IgD-negative memory B cell (primary cell): ENCODE measurements at regions not wholly inside any gene's neighbourhood (a gene's known extent, or its start where the extent isn't known, plus 50 kb on each side); places are given as distances from the start of the nearest gene placed in this dataset.

ENCODE experiments used
- H3K27ac Mint-ChIP-seq, 3 donors: one replicate each; pipeline ENCODE4 v1.8.0; 2020 to 2022; ENCODE audit warnings: mild to moderate bottlenecking in 3 of 3, mixed read lengths in 3 of 3, moderate library complexity in 1 of 3
- H3K27me3 Mint-ChIP-seq: one replicate; pipeline ENCODE4 v1.8.0; 2021; ENCODE audit warnings: mixed read lengths
- H3K36me3 Mint-ChIP-seq: one replicate; pipeline ENCODE4 v1.8.0; 2020; ENCODE audit warnings: mild to moderate bottlenecking, mixed read lengths
- H3K4me1 Mint-ChIP-seq, 3 donors: one replicate each; pipeline ENCODE4 v1.8.0; 2020 to 2022; ENCODE audit warnings: mixed read lengths in 3 of 3, mild to moderate bottlenecking in 1 of 3
- H3K4me3 Mint-ChIP-seq, 4 donors: one replicate each; pipeline ENCODE4 v1.8.0; 2020 to 2022; ENCODE audit warnings: mild to moderate bottlenecking in 4 of 4, mixed read lengths in 4 of 4, moderate library complexity in 3 of 4
- H3K9me3 Mint-ChIP-seq, 3 donors: one replicate each; pipeline ENCODE4 v1.8.0; 2020 to 2021; ENCODE audit warnings: mixed read lengths in 3 of 3, mild to moderate bottlenecking in 1 of 3

DNA sequence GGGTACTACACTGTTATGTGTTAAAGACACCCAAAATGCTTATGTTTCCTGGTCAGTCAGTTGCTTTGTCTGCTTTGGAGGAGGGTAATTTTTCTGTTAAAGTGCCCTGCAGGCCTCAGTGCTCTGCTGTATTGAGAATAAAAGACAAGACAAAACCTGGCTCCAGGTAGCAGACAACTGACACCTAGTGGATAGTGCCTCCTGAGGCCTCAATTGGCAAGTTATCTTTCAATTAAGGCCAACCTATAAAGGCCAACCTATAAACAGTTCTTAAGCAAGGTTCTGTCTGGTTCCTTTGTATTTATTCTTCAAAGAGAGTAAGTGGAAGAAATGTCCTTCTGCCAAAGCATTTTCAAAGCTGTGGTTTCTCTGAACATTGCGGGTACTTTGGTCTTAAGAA is 773.8 kb downstream of the MECOM start:
- no peaks in the 10 kb centered on the region for H3K27me3 Mint-ChIP-seq
- no peak overlapping the region for H3K4me3 Mint-ChIP-seq

DNA sequence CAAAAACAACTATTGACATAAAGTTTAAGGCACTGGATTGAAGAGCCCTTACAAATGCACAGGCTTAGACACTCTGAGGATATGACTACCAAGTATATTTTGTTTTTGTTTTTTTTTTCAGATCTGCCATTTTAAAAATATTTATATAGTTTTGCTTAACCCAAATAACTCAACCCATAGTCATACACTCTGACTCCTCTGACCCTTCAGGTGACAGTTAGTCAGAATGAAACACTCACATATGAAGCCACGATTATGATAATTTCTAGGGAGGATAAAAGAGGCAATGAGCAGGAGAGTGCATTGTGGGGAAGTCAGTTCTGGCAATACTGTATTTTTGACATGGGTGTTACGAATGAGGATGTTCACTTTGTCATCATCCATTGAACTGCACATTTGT is 774.7 kb downstream of the MECOM start:
- Mint-ChIP-seq H3K36me3 (no peaks in the 10 kb centered on the region), H3K27ac (no peak overlapping the region), H3K27me3 (no peaks in the 10 kb centered on the region), H3K9me3 (peaks cover 0 to 5% (median under 1%) of the 10 kb centered on the region in 3 donors), H3K4me3 (no peak overlapping the region), H3K4me1 (no peaks in the 10 kb centered on the region)

More for the DNA sequence above, 773.8 kb downstream of the MECOM start:
- no peak overlapping the region for H3K27ac Mint-ChIP-seq
- no peaks in the 10 kb centered on the region for H3K36me3 Mint-ChIP-seq
- H3K4me1 Mint-ChIP-seq = no peaks in the 10 kb centered on the region
- peaks cover 0 to 5% (median 3%) of the 10 kb centered on the region in 3 donors for H3K9me3 Mint-ChIP-seq

DNA sequence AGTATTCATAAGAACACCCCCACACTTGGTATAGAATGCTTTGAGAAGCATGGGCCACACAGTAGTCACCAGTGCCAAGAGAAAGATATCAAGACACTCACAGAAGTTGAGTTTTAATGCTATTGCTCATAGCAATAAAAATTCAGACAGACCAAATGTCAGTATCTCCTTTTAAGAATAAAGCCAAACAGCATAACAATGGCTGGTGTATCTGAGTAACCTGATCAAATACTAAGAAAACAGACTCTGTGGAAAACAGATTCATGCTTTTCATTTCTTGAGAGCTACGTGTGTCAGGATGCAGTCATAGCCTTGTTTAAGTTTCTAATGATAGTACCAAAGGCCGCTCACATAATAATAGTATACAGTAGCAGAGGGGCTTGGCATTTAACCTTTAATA is 778.5 kb downstream of the MECOM start:
- Mint-ChIP-seq H3K27ac (no peak overlapping the region), H3K9me3 (no peaks in the 10 kb centered on the region), H3K36me3 (no peaks in the 10 kb centered on the region), H3K4me1 (no peaks in the 10 kb centered on the region), H3K4me3 (no peak overlapping the region), H3K27me3 (no peaks in the 10 kb centered on the region)

DNA sequence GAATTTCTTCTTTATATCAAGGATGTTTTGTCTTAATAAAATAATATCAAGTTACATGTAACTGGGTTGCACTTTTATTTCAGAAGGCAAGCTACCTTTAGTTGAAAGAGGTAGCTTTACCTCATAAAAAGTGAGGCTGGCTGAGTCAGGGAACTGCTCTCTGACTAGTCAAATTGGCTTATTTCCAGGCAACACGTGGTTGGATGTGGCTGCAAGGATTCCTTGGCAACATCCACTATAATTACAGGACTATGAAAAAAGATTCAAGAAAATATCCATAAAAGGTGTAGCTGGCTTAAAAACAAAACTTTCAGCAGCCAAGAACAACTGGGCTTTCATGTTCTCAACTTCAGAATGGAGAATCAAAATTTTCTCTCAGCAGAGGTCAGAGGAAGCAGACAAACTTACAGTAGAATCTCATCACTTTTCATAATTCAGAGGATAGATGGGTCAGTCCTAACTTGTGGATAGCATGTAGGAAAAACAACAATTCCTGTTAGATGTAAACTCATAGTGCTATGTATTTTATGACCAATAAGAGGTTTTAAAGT is 779.1 kb downstream of the MECOM start:
- Mint-ChIP-seq H3K36me3 (no peaks in the 10 kb centered on the region), H3K4me3 (peak overlapping the region in 1 of 4 donors; percentile 22), H3K9me3 (no peaks in the 10 kb centered on the region), H3K27ac (no peak overlapping the region), H3K4me1 (no peaks in the 10 kb centered on the region), H3K27me3 (no peaks in the 10 kb centered on the region)

DNA sequence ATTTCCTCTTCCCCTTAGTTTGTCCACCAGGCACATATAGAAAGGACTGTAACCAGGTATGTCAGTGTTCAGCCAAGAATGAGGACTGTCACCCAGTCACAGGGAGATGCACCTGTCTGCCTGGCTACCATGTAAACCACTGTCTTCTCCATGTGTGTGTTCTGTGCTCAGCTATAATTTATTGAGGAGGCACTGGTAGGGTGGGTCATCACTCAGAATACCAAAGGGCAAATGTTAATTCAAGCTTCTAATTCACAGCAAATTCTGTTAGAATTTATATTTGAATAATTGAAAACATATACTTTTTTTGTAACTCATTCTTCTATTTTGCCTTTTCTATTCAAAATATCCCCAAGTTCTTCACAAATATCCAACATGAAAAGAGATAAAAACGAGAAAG is 780.4 kb downstream of the MECOM start:
- Mint-ChIP-seq H3K36me3 (no peaks in the 10 kb centered on the region), H3K4me1 (no peaks in the 10 kb centered on the region), H3K27ac (no peak overlapping the region), H3K9me3 (no peaks in the 10 kb centered on the region), H3K4me3 (no peak overlapping the region), H3K27me3 (no peaks in the 10 kb centered on the region)

DNA sequence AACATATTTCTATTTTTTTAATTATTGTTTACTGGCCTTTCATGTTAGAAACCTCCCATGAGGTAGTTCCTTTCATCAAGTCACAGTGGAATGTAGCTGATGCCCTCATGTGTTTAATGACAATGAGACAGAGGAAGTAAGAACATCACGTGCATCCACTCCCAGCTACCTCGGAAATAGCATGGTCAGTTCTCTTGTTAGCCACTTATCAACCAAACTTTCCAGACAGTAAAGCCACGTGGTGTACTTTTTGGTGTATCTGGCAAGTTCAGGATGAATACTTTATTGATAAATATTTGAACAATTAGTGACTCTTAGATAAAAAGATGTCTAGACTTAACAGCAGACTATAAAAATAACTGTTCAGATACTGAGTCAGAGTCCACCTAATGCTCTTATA is 781.7 kb downstream of the MECOM start:
- Mint-ChIP-seq H3K4me1 (no peaks in the 10 kb centered on the region), H3K36me3 (no peaks in the 10 kb centered on the region), H3K27ac (no peak overlapping the region)

DNA sequence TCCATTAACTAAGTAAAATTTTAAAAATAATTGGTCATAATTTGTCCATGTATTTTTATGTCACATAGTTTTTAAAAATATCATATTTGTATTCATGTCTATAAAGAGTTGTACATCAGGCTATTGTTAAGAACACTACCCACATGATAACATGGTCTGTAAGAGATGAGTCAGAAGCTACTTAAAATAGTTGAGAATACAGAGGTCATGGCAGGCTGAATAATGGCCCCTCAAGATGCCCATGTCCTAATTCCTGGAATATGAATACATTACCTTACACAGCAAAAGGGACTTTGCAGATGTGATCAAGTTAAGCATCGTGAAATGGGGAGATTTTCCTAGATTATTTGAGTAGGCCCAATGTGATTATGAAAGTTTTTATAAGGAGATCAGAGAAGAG is 782.9 kb upstream of the GOLIM4 start:
- Mint-ChIP-seq H3K27ac (no peak overlapping the region), H3K4me3 (no peak overlapping the region), H3K4me1 (no peaks in the 10 kb centered on the region), H3K9me3 (no peaks in the 10 kb centered on the region), H3K27me3 (no peaks in the 10 kb centered on the region), H3K36me3 (no peaks in the 10 kb centered on the region)

More for the DNA sequence above, 781.7 kb downstream of the MECOM start:
- Mint-ChIP-seq H3K27me3 (no peaks in the 10 kb centered on the region), H3K9me3 (no peaks in the 10 kb centered on the region), H3K4me3 (no peak overlapping the region)

DNA sequence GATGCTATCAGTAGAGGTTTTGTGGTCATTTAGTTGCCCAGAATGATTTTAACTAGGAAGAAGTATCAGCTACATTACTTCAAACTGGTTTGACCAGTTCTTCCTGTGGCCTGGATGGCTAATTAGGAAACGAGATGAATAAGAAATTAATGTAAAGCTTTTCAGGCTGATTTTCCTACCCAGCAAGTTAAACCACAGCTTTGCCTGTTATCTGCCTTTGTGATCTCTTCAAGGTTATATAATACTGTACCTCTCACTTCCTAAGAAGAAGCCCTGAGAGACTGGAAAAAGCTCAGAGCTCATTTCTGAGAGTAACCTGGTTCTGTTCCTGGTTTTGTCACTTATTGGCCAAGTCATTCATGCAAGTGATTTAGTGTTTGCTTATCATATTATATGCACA is 782.2 kb upstream of the GOLIM4 start:
- no peaks in the 10 kb centered on the region for H3K36me3 Mint-ChIP-seq
- H3K4me3 Mint-ChIP-seq = no peak overlapping the region
- H3K27me3 Mint-ChIP-seq = no peaks in the 10 kb centered on the region
- no peaks in the 10 kb centered on the region for H3K9me3 Mint-ChIP-seq
- no peaks in the 10 kb centered on the region for H3K4me1 Mint-ChIP-seq
- H3K27ac Mint-ChIP-seq = no peak overlapping the region

DNA sequence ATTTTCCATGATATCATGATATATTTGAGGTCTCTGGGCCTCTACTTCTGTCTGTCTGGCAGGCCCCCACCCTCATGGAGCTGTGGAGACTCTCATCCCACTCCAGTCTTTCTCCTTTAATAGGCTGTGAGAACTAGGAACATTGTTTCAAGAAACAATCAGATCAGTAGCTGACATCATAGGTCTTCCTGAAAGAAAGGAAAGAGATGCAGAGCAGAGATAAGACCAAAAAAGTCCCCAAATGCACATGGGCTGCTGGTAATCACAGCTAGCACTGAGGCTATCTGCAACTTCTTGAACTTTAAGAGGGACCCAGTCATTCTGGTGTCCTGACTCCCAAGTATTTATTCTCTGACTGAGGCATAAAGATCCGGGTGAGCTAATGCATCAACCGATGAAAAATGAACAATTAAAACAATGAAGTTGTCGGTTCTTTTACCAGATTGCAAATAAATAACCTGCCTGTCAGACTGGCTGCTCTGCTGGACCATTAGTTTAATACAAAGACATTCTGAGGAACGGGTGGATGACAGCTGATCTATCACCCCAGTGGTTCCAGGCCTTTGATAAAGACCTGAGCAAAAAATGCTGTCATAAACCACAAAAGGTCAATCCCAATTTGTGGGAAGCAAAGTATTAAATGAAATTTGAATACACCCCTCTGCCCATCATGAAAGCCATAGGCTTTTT is 780.8 kb upstream of the GOLIM4 start:
- H3K4me1 Mint-ChIP-seq = no peaks in the 10 kb centered on the region
- H3K4me3 Mint-ChIP-seq = no peak overlapping the region
- no peaks in the 10 kb centered on the region for H3K36me3 Mint-ChIP-seq
- no peaks in the 10 kb centered on the region for H3K27me3 Mint-ChIP-seq
- H3K27ac Mint-ChIP-seq = no peak overlapping the region
- no peaks in the 10 kb centered on the region for H3K9me3 Mint-ChIP-seq

DNA sequence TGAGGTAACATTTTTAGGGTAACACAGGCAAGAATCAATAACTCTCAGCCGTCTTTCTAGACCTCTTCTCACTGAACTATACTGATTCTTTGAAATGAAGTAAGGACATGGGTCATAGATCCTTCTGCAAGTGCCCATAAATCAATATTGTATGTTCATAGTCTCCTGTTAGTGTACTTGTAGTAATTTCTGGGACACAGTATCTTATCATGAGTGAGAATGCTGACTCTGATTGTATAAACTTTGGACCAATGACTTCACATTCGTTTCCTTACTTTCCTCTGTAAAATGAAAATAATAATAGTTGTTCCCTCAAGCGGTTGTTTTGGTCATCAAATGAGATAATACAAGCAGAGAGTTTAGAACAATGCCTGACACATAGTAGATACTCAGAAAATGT is 777.1 kb upstream of the GOLIM4 start:
- H3K36me3 Mint-ChIP-seq = no peaks in the 10 kb centered on the region
- no peak overlapping the region for H3K4me3 Mint-ChIP-seq
- no peak overlapping the region for H3K27ac Mint-ChIP-seq
- H3K9me3 Mint-ChIP-seq = no peaks in the 10 kb centered on the region
- no peaks in the 10 kb centered on the region for H3K4me1 Mint-ChIP-seq
- no peaks in the 10 kb centered on the region for H3K27me3 Mint-ChIP-seq

DNA sequence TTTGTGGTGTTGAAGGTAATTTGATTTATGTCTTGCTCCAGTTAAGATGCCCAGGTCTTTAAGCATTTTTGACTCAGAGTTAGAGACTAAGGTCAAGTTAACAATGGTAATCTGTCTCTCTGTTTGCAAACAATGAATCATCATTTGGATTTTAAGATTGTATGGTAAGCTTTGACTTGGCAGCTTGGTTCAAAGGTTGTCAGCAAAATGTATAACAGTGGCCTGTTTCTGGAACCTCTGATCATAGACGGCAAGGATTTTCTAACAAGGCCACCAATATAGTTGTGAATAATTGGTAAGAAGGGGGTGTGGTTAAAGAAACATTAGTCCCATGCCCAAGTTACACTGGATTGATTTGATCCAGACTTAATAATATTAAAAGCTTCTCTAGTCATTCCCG is 775.2 kb upstream of the GOLIM4 start:
- Mint-ChIP-seq H3K27me3 (no peaks in the 10 kb centered on the region), H3K27ac (no peak overlapping the region), H3K36me3 (no peaks in the 10 kb centered on the region), H3K4me3 (no peak overlapping the region), H3K4me1 (no peaks in the 10 kb centered on the region), H3K9me3 (no peaks in the 10 kb centered on the region)

DNA sequence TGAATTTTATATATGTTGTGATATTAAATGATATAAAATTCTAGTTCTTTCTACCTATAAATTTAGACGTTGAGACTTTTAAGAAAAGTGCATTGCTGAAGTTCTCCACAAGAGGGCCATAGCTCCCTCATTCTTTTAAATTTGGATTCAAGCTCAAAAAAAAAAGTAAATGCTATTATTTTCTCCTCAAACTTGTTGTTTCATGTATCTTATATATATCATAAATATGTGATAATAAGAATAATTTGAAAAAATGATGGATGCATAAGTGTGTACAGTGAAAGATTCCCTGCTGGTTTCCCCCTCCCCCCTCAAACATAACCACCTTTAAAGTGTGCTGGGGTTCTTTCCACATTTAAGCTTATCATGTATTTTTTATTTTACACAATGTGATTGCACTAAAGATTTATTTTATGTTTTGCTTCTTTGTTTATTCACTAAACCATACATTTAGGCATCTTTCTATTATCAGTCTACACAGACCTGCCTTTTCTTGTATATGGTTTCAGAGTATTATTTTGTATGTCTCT is 769.4 kb upstream of the GOLIM4 start:
- H3K27me3 Mint-ChIP-seq = no peaks in the 10 kb centered on the region
- H3K4me1 Mint-ChIP-seq = no peaks in the 10 kb centered on the region
- no peak overlapping the region for H3K27ac Mint-ChIP-seq
- no peak overlapping the region for H3K4me3 Mint-ChIP-seq
- no peaks in the 10 kb centered on the region for H3K9me3 Mint-ChIP-seq
- H3K36me3 Mint-ChIP-seq = no peaks in the 10 kb centered on the region

DNA sequence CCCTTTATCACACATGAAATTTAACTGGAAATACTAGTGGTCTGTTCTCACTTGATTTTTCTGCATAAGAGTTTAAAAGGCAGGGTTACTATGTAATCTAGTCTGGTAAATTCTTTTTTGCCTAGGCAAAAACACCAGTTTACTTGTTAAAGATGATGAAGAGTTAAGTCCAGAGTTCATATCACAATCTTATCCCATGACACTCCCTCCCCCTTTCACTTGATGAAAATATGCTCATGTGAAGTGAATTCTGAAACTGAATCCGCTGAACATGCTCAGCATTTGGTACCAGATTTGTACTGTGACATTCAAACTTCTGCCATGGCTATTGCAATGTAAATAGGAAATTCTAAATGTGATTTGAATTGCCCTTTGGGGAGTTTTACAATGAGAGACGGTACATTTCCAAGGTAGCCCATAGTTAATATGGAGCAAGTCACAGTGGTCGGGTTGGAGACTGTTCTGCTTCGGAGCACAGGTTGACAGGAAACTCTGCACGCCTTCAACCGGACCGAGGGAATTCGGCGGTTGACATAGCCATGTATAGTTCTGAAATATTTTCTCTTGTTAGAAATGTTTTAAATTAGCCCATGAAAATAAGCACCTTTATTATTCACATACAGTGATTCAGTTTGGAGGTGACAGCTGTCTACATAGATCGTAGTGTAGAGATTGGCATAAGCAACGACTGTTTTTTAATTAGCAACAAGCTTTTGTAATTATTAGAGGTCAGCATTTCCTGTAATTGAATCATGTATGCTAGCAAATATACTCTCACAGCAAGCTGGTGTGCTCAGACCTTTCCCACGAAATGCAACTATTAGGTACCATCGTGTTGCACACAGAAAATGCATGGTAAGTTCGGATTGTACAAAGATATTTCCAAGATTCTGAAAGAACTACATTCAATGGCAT is 768.6 kb upstream of the GOLIM4 start:
- Mint-ChIP-seq H3K9me3 (no peaks in the 10 kb centered on the region), H3K4me3 (no peak overlapping the region), H3K27ac (no peak overlapping the region), H3K4me1 (no peaks in the 10 kb centered on the region), H3K36me3 (no peaks in the 10 kb centered on the region), H3K27me3 (no peaks in the 10 kb centered on the region)

DNA sequence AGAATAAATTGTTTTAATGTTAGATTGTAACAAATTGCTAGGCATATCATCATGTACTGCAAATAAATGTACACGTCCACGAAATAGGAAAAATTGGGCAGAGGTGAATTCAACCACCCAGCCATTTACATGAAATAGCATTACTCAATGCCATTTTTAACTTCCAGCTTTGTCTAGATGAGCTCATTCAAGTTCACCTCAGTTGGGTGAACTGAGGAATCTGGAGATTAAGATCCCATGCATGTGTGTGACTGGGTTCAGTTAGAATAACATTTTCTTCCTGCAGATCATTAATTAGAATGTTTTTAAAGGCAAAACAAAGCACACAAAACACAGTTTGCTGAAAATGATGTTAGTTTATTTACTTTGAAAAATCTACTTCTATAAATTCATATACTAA is 767.8 kb upstream of the GOLIM4 start:
- Mint-ChIP-seq H3K27me3 (no peaks in the 10 kb centered on the region), H3K36me3 (no peaks in the 10 kb centered on the region), H3K9me3 (no peaks in the 10 kb centered on the region), H3K4me1 (no peaks in the 10 kb centered on the region), H3K27ac (no peak overlapping the region), H3K4me3 (no peak overlapping the region)

DNA sequence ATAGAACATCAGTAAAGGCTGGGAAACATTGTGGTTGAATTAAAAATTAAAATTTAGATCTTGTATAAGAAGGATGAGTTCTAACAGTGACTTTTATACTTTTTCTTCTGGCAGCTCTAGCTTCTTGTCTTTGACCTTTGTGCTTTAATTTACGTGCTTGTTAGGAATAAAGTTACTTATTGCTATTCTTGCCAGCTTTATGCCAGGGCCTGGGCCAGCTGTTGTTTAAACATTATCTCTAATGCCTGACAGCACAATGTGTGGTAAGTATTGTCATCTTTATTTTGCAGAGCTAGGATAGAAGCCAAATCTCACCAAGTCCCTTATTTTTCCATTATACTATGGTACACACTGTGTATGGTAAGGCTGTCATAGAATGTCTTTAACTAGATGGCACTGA is 766.7 kb upstream of the GOLIM4 start:
- H3K27ac Mint-ChIP-seq = no peak overlapping the region
- H3K4me3 Mint-ChIP-seq = no peak overlapping the region
- no peaks in the 10 kb centered on the region for H3K4me1 Mint-ChIP-seq
- H3K27me3 Mint-ChIP-seq = no peaks in the 10 kb centered on the region
- H3K9me3 Mint-ChIP-seq = no peaks in the 10 kb centered on the region
- H3K36me3 Mint-ChIP-seq = no peaks in the 10 kb centered on the region
